GM19043 (cell line): ENCODE measurements at regions not wholly inside any gene's neighbourhood (a gene's known extent, or its start where the extent isn't known, plus 50 kb on each side); places are given as distances from the start of the nearest gene placed in this dataset.

ENCODE experiments used
- ATAC-seq: cut with Tn5 transposase; IDR thresholded peaks from one replicate; pipeline ENCODE4 v1.9.1; 2021; ENCODE audit warnings: low read depth; ENCODE audit not compliant: unreplicated experiment

- ATAC-seq: no peak
Observed at GRCh38 chr9:19947996-19948395, 159.2 kb upstream of the SLC24A2 start.

GRCh38 chr9:19946441-19947109 lies 157.7 kb upstream of the SLC24A2 start:
- no peak for ATAC-seq

GRCh38 chr9:19941874-19942273 lies 153.0 kb upstream of the SLC24A2 start:
- ATAC-seq: no peak

GRCh38 chr9:19940811-19941535 lies 152.1 kb upstream of the SLC24A2 start:
- ATAC-seq: no peak

- ATAC-seq: no peak
Observed at GRCh38 chr9:19939734-19940278, 151.0 kb upstream of the SLC24A2 start.

- no peak for ATAC-seq
Observed at GRCh38 chr9:19938990-19939733, 150.3 kb upstream of the SLC24A2 start.

GRCh38 chr9:19937121-19937520 lies 148.3 kb upstream of the SLC24A2 start:
- ATAC-seq: no peak

GRCh38 chr9:19936598-19936997 lies 147.8 kb upstream of the SLC24A2 start:
- no peak for ATAC-seq

- no peak for ATAC-seq
Observed at GRCh38 chr9:19935422-19935821, 146.6 kb upstream of the SLC24A2 start.

GRCh38 chr9:19934301-19934871 lies 145.5 kb upstream of the SLC24A2 start:
- no peak for ATAC-seq

GRCh38 chr9:19931098-19931890 lies 142.5 kb upstream of the SLC24A2 start:
- ATAC-seq: no peak

- no peak for ATAC-seq
Observed at GRCh38 chr9:19927560-19927959, 138.7 kb upstream of the SLC24A2 start.

GRCh38 chr9:19926774-19927173 lies 137.9 kb upstream of the SLC24A2 start:
- no peak for ATAC-seq

GRCh38 chr9:19925674-19926503 lies 137.1 kb upstream of the SLC24A2 start:
- peak; percentile 88 for ATAC-seq

GRCh38 chr9:19924080-19924479 lies 135.2 kb upstream of the SLC24A2 start:
- ATAC-seq: no peak

GRCh38 chr9:19922476-19923118 lies 133.8 kb upstream of the SLC24A2 start:
- ATAC-seq: no peak

GRCh38 chr9:19920401-19920800 lies 131.6 kb upstream of the SLC24A2 start:
- ATAC-seq: no peak

GRCh38 chr9:19918630-19919029 lies 129.8 kb upstream of the SLC24A2 start:
- no peak for ATAC-seq

- ATAC-seq: no peak
Observed at GRCh38 chr9:19914044-19914443, 125.2 kb upstream of the SLC24A2 start.
